T-helper 2 cell treated with Interferon-gamma antibody and Interleukin-4, amounts not matched to agents 100 ng/mL and 5 ng/mL, for 36 hours (primary cell): ENCODE measurements at regions not wholly inside any gene's neighbourhood (a gene's known extent, or its start where the extent isn't known, plus 50 kb on each side); places are given as distances from the start of the nearest gene placed in this dataset.
"Not testable (repeated sequence)": the region's sequence is repeated elsewhere in the genome, so short reads cannot be mapped to it uniquely, and the experiment has no call there.

Experiments used
- intact Hi-C: fragments of 100-400 bp; cut with micrococcal nuclease; formaldehyde crosslinking; loops from one replicate; pipeline ENCODE4 v1.15.1; 2023

- intact Hi-C loops = no loop called here
These were observed 90.3 kb downstream of the RPL27A start for GRCh38 chr11:8772571-8773519.

- intact Hi-C loops = no loop called here
These were observed 91.4 kb downstream of the RPL27A start for GRCh38 chr11:8773916-8774539.

GRCh38 chr11:8774916-8775315 is 92.3 kb downstream of the RPL27A start:
- intact Hi-C loops = not testable (repeated sequence)

- intact Hi-C loops = no loop called here
These were observed 92.7 kb downstream of the RPL27A start for GRCh38 chr11:8775332-8775731.

GRCh38 chr11:8775734-8776133 is 93.1 kb downstream of the RPL27A start:
- intact Hi-C loops = no loop called here

GRCh38 chr11:8776209-8776608 is 93.6 kb downstream of the RPL27A start:
- intact Hi-C loops = no loop called here

- intact Hi-C loops = no loop called here
These were observed 95.5 kb downstream of the RPL27A start for GRCh38 chr11:8777907-8778767.

- intact Hi-C loops = no loop called here
These were observed 96.5 kb downstream of the RPL27A start for GRCh38 chr11:8779107-8779506.

- intact Hi-C loops = no loop called here
These were observed 97.1 kb downstream of the RPL27A start for GRCh38 chr11:8779732-8780131.

GRCh38 chr11:8784954-8785353 is 102.4 kb downstream of the RPL27A start:
- intact Hi-C loops = no loop called here

GRCh38 chr11:8785457-8785856 is 102.9 kb downstream of the RPL27A start:
- intact Hi-C loops = no loop called here

GRCh38 chr11:8785998-8786397 is 103.4 kb downstream of the RPL27A start:
- intact Hi-C loops = no loop called here

- intact Hi-C loops = no loop called here
These were observed 104.3 kb downstream of the RPL27A start for GRCh38 chr11:8786933-8787332.

GRCh38 chr11:8787372-8787771 is 104.8 kb downstream of the RPL27A start:
- intact Hi-C loops = no loop called here

- intact Hi-C loops = no loop called here
These were observed 106.0 kb downstream of the RPL27A start for GRCh38 chr11:8788616-8789015.

GRCh38 chr11:8789864-8790263 is 107.3 kb downstream of the RPL27A start:
- intact Hi-C loops = no loop called here

- intact Hi-C loops = no loop called here
These were observed 108.4 kb downstream of the RPL27A start for GRCh38 chr11:8790968-8791367.

GRCh38 chr11:8792710-8793109 is 110.1 kb downstream of the RPL27A start:
- intact Hi-C loops = no loop called here

- intact Hi-C loops = no loop called here
These were observed 110.7 kb downstream of the RPL27A start for GRCh38 chr11:8793114-8793777.

- intact Hi-C loops = no loop called here
These were observed 111.5 kb downstream of the RPL27A start for GRCh38 chr11:8794126-8794525.

GRCh38 chr11:8794677-8795103 is 112.1 kb downstream of the RPL27A start:
- intact Hi-C loops = no loop called here
